H1 (cell line): ENCODE measurements at regions not wholly inside any gene's neighbourhood (a gene's known extent, or its start where the extent isn't known, plus 50 kb on each side); places are given as distances from the start of the nearest gene placed in this dataset.

ENCODE experiments used
- CTCF ChIA-PET: fragments of 300-600 bp; sonication (Branson Sonifier 250); formaldehyde crosslinking; loops from one replicate; lab custom pipeline; 2021; ENCODE audit not compliant: partially characterized antibody; lab: Charles Lee
- POLR2A ChIA-PET: fragments of 300-600 bp; sonication (Branson Sonifier 250); formaldehyde crosslinking; loops from one replicate; lab custom pipeline; 2021; ENCODE audit warnings: inconsistent platforms; ENCODE audit not compliant: partially characterized antibody; lab: Charles Lee
- DNase-seq, 2 experiments: peaks; one replicate each; pipeline versions ENCODE4 v3.0.0 to v3.0.0-alpha.2; 2010 to 2022; ENCODE audit warnings: low spot score in 2 of 2, low read depth in 1 of 2, mixed read lengths in 1 of 2
- FAIRE-seq: peaks from 2 replicates; lab custom pipeline; 2011; peaks lifted over from hg19 to GRCh38; lab: Jason Lieb, UNC
- H2AFZ ChIP-seq: 2 replicates; pipeline ENCODE4 v1.8.1; 2012; ENCODE audit warnings: low read length, inconsistent platforms
- H2AK5ac ChIP-seq: 2 replicates; pipeline ENCODE4 v1.6.1; 2013; ENCODE audit warnings: low read depth, low read length
- H2BK120ac ChIP-seq: replicated peaks from 2 replicates; pipeline ENCODE3; 2013; ENCODE audit warnings: low read depth, low read length, inconsistent platforms
- H2BK12ac ChIP-seq: 2 replicates; pipeline ENCODE4 v1.6.1; 2013; ENCODE audit warnings: low read depth, low read length
- H2BK15ac ChIP-seq: 2 replicates; pipeline ENCODE4 v1.6.1; 2013; ENCODE audit warnings: low read length
- H2BK20ac ChIP-seq: 2 replicates; pipeline ENCODE4 v1.6.1; 2013; ENCODE audit warnings: low read length
- H2BK5ac ChIP-seq: 2 replicates; pipeline ENCODE4 v1.6.1; 2013; ENCODE audit warnings: low read depth, low read length
- H3K14ac ChIP-seq: 2 replicates; pipeline ENCODE4 v1.6.1; 2013; ENCODE audit warnings: inconsistent platforms; ENCODE audit not compliant: insufficient read length
- H3K18ac ChIP-seq: 2 replicates; pipeline ENCODE4 v1.6.1; 2013; ENCODE audit warnings: low read length; ENCODE audit errors: extremely low read depth
- H3K23ac ChIP-seq: 2 replicates; pipeline ENCODE4 v1.6.1; 2013; ENCODE audit warnings: inconsistent platforms; ENCODE audit not compliant: insufficient read length
- H3K23me2 ChIP-seq: 2 replicates; pipeline ENCODE4 v1.6.1; 2013; ENCODE audit warnings: low read depth, low read length
- H3K27ac ChIP-seq: 2 replicates; pipeline ENCODE4 v1.6.1; 2011; ENCODE audit warnings: low read depth, low read length, inconsistent platforms
- H3K27me3 ChIP-seq, 4 experiments: replicated peaks in 1 of 4; 1 replicate in 1 of 4; 2 replicates in 3 of 4; pipeline versions ENCODE4 v1.6.1 to v1.8.1; 2011 to 2013; ENCODE audit warnings: low read length in 3 of 4, mild to moderate bottlenecking in 3 of 4, inconsistent platforms in 2 of 4, mixed read lengths in 2 of 4, moderate library complexity in 1 of 4; ENCODE audit not compliant: control insufficient read depth in 3 of 4, insufficient read depth in 3 of 4; ENCODE audit errors: extremely low read depth in 1 of 4
- H3K36me3 ChIP-seq, 4 experiments: 2 replicates each; pipeline versions ENCODE4 v1.6.1 to v1.8.1; 2011 to 2013; ENCODE audit warnings: mild to moderate bottlenecking in 4 of 4, low read length in 3 of 4, moderate library complexity in 2 of 4, control low read depth in 1 of 4, inconsistent platforms in 1 of 4; ENCODE audit not compliant: insufficient read depth in 4 of 4, control insufficient read depth in 2 of 4
- H3K4ac ChIP-seq: replicated peaks from 2 replicates; pipeline ENCODE3; 2013; ENCODE audit warnings: low read length, low read depth, mixed read lengths, inconsistent platforms; ENCODE audit not compliant: insufficient read length
- H3K4me1 ChIP-seq, 4 experiments: replicated peaks in 1 of 4; 1 replicate in 1 of 4; 2 replicates in 3 of 4; pipeline versions ENCODE4 v1.6.1 to v1.8.1; 2011 to 2013; ENCODE audit warnings: low read length in 3 of 4, inconsistent platforms in 2 of 4, mixed read lengths in 1 of 4; ENCODE audit not compliant: insufficient read depth in 4 of 4, control insufficient read depth in 3 of 4
- H3K4me2 ChIP-seq, 2 experiments: 2 replicates each; pipeline versions ENCODE4 v1.6.1 to v1.8.1; 2011 to 2013; ENCODE audit warnings: low read depth in 2 of 2, low read length in 2 of 2, control low read depth in 1 of 2, inconsistent platforms in 1 of 2, mild to moderate bottlenecking in 1 of 2; ENCODE audit not compliant: insufficient read depth in 1 of 2
- H3K4me3 ChIP-seq, 4 experiments: fragments of 200-600, 300-600 bp in 1 of 4; sonication (generic), shearing (Covaris generic), sonication (Bioruptor Twin) in 1 of 4; 2 replicates each; pipeline versions ENCODE4 v1.5.1 to v1.8.1; 2011 to 2016; ENCODE audit warnings: low read length in 4 of 4, low read depth in 3 of 4, control low read depth in 2 of 4, inconsistent platforms in 2 of 4, mild to moderate bottlenecking in 2 of 4, mixed read lengths in 1 of 4, moderate library complexity in 1 of 4; ENCODE audit not compliant: insufficient read depth in 2 of 4; ENCODE audit errors: extremely low read depth in 1 of 4
- H3K56ac ChIP-seq: replicated peaks from 2 replicates; pipeline ENCODE3; 2013; ENCODE audit warnings: low read depth, mild to moderate bottlenecking, mixed read lengths, low read length, inconsistent platforms; ENCODE audit not compliant: insufficient read length
- H3K79me1 ChIP-seq: 2 replicates; pipeline ENCODE4 v1.6.1; 2013; ENCODE audit warnings: low read depth, low read length, control low read depth
- H3K79me2 ChIP-seq, 2 experiments: 2 replicates each; pipeline versions ENCODE4 v1.6.1 to v1.8.1; 2012 to 2013; ENCODE audit warnings: low read length in 2 of 2, mild to moderate bottlenecking in 2 of 2, inconsistent platforms in 1 of 2; ENCODE audit not compliant: insufficient read depth in 2 of 2, control insufficient read depth in 1 of 2
- H3K9ac ChIP-seq, 4 experiments: replicated peaks in 1 of 4; 1 replicate in 1 of 4; 2 replicates in 3 of 4; pipeline versions ENCODE4 v1.6.1 to v1.8.1; 2011 to 2013; ENCODE audit warnings: low read depth in 3 of 4, low read length in 3 of 4, control low read depth in 2 of 4, mild to moderate bottlenecking in 2 of 4, moderate library complexity in 2 of 4, inconsistent platforms in 1 of 4; ENCODE audit errors: extremely low read depth in 1 of 4
- H3K9me3 ChIP-seq, 2 experiments: 2 replicates each; pipeline versions ENCODE4 v1.6.1 to v1.8.1; 2012 to 2013; ENCODE audit warnings: mild to moderate bottlenecking in 2 of 2, moderate library complexity in 2 of 2, control low read depth in 1 of 2, inconsistent platforms in 1 of 2, low read depth in 1 of 2, low read length in 1 of 2, mixed read lengths in 1 of 2; ENCODE audit not compliant: insufficient read depth in 2 of 2
- H4K20me1 ChIP-seq, 2 experiments: replicated peaks in 1 of 2; 2 replicates each; pipeline versions ENCODE3 to v1.8.1; 2011 to 2013; ENCODE audit warnings: inconsistent platforms in 2 of 2, low read length in 2 of 2, mild to moderate bottlenecking in 1 of 2; ENCODE audit not compliant: insufficient read depth in 2 of 2, control insufficient read depth in 1 of 2
- H4K5ac ChIP-seq: 2 replicates; pipeline ENCODE4 v1.6.1; 2013; ENCODE audit warnings: low read length, low read depth, mixed read lengths, inconsistent platforms; ENCODE audit not compliant: insufficient read length
- H4K8ac ChIP-seq: 2 replicates; pipeline ENCODE4 v1.8.0; 2013; ENCODE audit warnings: mild to moderate bottlenecking, moderate library complexity, low read length, inconsistent platforms; ENCODE audit not compliant: insufficient read depth; ENCODE audit errors: extremely low read depth
- H4K91ac ChIP-seq: replicated peaks from 2 replicates; pipeline ENCODE3; 2013; ENCODE audit warnings: low read length, mixed read lengths, inconsistent platforms; ENCODE audit not compliant: insufficient read length
- WGBS, 2 experiments: shearing (Covaris generic) in 1 of 2; methylation state at CpG; one replicate each; pipeline versions ENCODE4 v1.1.6 to v1.1.7; 2013 to 2015; ENCODE audit warnings: low lambda C conversion rate in 2 of 2, mixed read lengths in 2 of 2, inconsistent platforms in 1 of 2, low coverage in 1 of 2, missing lambda C conversion rate in 1 of 2; ENCODE audit not compliant: insufficient replicate concordance in 2 of 2, insufficient coverage in 1 of 2, insufficient read length in 1 of 2; ENCODE audit errors: extremely low coverage in 1 of 2, missing lambda C conversion rate in 1 of 2; 5-methylcytosine and 5-hydroxymethylcytosine counted together
- TF ChIP-seq, protein P1 (sequence below): fragments of 300-600 bp; sonication (generic); IDR thresholded peaks from 2 replicates; pipeline ENCODE4 v1.7.1; 2012; ENCODE audit warnings: low read length, moderate library complexity, mild to moderate bottlenecking, inconsistent platforms; ENCODE audit not compliant: insufficient replicate concordance

DNA sequence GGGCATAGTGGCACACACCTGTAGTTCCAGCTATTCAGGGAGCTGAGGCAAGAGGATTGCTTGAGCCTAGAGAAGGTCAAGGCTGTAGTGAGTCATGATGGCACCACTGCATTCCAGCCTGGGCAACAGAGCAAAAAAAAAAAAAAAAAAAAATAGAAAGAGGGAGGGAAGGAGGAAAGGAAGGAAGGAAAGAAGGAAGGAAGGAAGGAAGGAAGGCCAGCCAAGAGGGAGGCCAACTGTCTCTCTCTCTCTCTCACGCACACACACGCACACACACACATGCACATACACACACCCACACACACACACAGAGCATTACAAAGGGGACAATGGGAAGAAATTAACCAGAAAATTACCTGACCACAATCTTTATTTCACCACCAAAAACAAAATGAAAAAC is 50.6 kb upstream of the COL9A1 start:
- H3K4me2 ChIP-seq, result no peak overlapping the region
- no peaks in the 10 kb centered on the region for H3K23me2 ChIP-seq
- H2BK20ac ChIP-seq, result no peak overlapping the region
- H3K36me3 ChIP-seq, result no peaks in the 10 kb centered on the region
- H3K79me1 ChIP-seq, result no peaks in the 10 kb centered on the region
- ChIA-PET CTCF (interaction anchor here (0.7 kb wide), 1 partner anchor 21 kb away, joined by 4 read pairs; no protein-coding TSS in a partner anchor), POLR2A (no interaction called here)
- no peaks in the 10 kb centered on the region for H3K4me1 ChIP-seq
- H3K79me2 ChIP-seq, result no peaks in the 10 kb centered on the region
- DNase-seq (no peak), FAIRE-seq (no peak)
- H2BK120ac ChIP-seq, result no peak overlapping the region
- H3K27me3 ChIP-seq, result no peaks in the 10 kb centered on the region
- no peak overlapping the region for H3K14ac ChIP-seq
- H3K4ac ChIP-seq, result no peak overlapping the region
- no peaks in the 10 kb centered on the region for H3K9me3 ChIP-seq
- no peak overlapping the region for H2BK5ac ChIP-seq
- no peak overlapping the region for H3K23ac ChIP-seq
- 100% methylated on average over 2 of the region's 2 CpGs; no CpG with 5 or more reads in 1 of the 2 experiments for WGBS, 2 experiments
- H4K5ac ChIP-seq, result no peak overlapping the region
- peak overlapping the region; percentile 89 for H3K56ac ChIP-seq
- no peak overlapping the region for H2AK5ac ChIP-seq
- no peak overlapping the region for H3K18ac ChIP-seq
- H2AFZ ChIP-seq, result no peak overlapping the region
- H4K91ac ChIP-seq, result no peak overlapping the region
- no peak overlapping the region for H3K4me3 ChIP-seq
- no peak overlapping the region for H3K9ac ChIP-seq
- no peak overlapping the region for H2BK12ac ChIP-seq
- no peak overlapping the region for H4K8ac ChIP-seq
- no peak overlapping the region for H2BK15ac ChIP-seq
- no peak overlapping the region for H3K27ac ChIP-seq
- H4K20me1 ChIP-seq, result no peaks in the 10 kb centered on the region
- TF ChIP-seq, protein P1, sequence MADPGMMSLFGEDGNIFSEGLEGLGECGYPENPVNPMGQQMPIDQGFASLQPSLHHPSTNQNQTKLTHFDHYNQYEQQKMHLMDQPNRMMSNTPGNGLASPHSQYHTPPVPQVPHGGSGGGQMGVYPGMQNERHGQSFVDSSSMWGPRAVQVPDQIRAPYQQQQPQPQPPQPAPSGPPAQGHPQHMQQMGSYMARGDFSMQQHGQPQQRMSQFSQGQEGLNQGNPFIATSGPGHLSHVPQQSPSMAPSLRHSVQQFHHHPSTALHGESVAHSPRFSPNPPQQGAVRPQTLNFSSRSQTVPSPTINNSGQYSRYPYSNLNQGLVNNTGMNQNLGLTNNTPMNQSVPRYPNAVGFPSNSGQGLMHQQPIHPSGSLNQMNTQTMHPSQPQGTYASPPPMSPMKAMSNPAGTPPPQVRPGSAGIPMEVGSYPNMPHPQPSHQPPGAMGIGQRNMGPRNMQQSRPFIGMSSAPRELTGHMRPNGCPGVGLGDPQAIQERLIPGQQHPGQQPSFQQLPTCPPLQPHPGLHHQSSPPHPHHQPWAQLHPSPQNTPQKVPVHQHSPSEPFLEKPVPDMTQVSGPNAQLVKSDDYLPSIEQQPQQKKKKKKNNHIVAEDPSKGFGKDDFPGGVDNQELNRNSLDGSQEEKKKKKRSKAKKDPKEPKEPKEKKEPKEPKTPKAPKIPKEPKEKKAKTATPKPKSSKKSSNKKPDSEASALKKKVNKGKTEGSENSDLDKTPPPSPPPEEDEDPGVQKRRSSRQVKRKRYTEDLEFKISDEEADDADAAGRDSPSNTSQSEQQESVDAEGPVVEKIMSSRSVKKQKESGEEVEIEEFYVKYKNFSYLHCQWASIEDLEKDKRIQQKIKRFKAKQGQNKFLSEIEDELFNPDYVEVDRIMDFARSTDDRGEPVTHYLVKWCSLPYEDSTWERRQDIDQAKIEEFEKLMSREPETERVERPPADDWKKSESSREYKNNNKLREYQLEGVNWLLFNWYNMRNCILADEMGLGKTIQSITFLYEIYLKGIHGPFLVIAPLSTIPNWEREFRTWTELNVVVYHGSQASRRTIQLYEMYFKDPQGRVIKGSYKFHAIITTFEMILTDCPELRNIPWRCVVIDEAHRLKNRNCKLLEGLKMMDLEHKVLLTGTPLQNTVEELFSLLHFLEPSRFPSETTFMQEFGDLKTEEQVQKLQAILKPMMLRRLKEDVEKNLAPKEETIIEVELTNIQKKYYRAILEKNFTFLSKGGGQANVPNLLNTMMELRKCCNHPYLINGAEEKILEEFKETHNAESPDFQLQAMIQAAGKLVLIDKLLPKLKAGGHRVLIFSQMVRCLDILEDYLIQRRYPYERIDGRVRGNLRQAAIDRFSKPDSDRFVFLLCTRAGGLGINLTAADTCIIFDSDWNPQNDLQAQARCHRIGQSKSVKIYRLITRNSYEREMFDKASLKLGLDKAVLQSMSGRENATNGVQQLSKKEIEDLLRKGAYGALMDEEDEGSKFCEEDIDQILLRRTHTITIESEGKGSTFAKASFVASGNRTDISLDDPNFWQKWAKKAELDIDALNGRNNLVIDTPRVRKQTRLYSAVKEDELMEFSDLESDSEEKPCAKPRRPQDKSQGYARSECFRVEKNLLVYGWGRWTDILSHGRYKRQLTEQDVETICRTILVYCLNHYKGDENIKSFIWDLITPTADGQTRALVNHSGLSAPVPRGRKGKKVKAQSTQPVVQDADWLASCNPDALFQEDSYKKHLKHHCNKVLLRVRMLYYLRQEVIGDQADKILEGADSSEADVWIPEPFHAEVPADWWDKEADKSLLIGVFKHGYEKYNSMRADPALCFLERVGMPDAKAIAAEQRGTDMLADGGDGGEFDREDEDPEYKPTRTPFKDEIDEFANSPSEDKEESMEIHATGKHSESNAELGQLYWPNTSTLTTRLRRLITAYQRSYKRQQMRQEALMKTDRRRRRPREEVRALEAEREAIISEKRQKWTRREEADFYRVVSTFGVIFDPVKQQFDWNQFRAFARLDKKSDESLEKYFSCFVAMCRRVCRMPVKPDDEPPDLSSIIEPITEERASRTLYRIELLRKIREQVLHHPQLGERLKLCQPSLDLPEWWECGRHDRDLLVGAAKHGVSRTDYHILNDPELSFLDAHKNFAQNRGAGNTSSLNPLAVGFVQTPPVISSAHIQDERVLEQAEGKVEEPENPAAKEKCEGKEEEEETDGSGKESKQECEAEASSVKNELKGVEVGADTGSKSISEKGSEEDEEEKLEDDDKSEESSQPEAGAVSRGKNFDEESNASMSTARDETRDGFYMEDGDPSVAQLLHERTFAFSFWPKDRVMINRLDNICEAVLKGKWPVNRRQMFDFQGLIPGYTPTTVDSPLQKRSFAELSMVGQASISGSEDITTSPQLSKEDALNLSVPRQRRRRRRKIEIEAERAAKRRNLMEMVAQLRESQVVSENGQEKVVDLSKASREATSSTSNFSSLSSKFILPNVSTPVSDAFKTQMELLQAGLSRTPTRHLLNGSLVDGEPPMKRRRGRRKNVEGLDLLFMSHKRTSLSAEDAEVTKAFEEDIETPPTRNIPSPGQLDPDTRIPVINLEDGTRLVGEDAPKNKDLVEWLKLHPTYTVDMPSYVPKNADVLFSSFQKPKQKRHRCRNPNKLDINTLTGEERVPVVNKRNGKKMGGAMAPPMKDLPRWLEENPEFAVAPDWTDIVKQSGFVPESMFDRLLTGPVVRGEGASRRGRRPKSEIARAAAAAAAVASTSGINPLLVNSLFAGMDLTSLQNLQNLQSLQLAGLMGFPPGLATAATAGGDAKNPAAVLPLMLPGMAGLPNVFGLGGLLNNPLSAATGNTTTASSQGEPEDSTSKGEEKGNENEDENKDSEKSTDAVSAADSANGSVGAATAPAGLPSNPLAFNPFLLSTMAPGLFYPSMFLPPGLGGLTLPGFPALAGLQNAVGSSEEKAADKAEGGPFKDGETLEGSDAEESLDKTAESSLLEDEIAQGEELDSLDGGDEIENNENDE, result no peak
